ENCODE measurements at regions not wholly inside any gene's neighbourhood (a gene's known extent, or its start where the extent isn't known, plus 50 kb on each side); places are given as distances from the start of the nearest gene placed in this dataset.

DNA sequence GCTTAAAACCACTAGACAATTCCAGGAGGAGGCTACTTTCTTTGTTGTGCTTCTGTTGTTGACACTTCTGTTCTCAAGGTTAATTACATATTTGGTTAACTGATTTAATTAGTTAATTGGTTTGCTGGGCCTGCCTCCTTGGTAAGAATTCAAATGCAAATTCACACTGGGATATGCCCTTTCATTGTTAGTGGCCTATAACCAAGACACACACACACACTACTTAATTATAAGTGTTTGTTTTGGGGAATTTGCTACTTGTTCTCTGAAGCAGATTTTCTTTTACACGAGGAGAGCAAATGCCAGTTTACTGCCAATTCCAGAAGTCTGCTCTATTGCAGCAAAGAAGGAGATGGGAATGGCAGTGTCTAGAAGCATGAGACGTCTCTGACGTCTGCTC, 101.6 kb upstream of the BASP1 start (continued):
- no peak for TF ChIP-seq E2F4 (CRISPR knock-in tag; IDR thresholded peaks at IDR 0.05; ENCODE audit: low read depth)
- TF ChIP-seq, protein P1, sequence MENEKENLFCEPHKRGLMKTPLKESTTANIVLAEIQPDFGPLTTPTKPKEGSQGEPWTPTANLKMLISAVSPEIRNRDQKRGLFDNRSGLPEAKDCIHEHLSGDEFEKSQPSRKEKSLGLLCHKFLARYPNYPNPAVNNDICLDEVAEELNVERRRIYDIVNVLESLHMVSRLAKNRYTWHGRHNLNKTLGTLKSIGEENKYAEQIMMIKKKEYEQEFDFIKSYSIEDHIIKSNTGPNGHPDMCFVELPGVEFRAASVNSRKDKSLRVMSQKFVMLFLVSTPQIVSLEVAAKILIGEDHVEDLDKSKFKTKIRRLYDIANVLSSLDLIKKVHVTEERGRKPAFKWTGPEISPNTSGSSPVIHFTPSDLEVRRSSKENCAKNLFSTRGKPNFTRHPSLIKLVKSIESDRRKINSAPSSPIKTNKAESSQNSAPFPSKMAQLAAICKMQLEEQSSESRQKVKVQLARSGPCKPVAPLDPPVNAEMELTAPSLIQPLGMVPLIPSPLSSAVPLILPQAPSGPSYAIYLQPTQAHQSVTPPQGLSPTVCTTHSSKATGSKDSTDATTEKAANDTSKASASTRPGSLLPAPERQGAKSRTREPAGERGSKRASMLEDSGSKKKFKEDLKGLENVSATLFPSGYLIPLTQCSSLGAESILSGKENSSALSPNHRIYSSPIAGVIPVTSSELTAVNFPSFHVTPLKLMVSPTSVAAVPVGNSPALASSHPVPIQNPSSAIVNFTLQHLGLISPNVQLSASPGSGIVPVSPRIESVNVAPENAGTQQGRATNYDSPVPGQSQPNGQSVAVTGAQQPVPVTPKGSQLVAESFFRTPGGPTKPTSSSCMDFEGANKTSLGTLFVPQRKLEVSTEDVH (IDR thresholded peaks at IDR 0.05; ENCODE audit: low read depth, partially characterized antibody) = no peak
- TF ChIP-seq MLX (CRISPR knock-in tag; conservative IDR thresholded peaks at IDR 0.05) = no peak
- no peak for TF ChIP-seq PHF20 (IDR thresholded peaks at IDR 0.05; ENCODE audit: partially characterized antibody)
- TF ChIP-seq TFE3 (CRISPR knock-in tag; IDR thresholded peaks at IDR 0.05) = no peak
- TF ChIP-seq, protein P2, sequence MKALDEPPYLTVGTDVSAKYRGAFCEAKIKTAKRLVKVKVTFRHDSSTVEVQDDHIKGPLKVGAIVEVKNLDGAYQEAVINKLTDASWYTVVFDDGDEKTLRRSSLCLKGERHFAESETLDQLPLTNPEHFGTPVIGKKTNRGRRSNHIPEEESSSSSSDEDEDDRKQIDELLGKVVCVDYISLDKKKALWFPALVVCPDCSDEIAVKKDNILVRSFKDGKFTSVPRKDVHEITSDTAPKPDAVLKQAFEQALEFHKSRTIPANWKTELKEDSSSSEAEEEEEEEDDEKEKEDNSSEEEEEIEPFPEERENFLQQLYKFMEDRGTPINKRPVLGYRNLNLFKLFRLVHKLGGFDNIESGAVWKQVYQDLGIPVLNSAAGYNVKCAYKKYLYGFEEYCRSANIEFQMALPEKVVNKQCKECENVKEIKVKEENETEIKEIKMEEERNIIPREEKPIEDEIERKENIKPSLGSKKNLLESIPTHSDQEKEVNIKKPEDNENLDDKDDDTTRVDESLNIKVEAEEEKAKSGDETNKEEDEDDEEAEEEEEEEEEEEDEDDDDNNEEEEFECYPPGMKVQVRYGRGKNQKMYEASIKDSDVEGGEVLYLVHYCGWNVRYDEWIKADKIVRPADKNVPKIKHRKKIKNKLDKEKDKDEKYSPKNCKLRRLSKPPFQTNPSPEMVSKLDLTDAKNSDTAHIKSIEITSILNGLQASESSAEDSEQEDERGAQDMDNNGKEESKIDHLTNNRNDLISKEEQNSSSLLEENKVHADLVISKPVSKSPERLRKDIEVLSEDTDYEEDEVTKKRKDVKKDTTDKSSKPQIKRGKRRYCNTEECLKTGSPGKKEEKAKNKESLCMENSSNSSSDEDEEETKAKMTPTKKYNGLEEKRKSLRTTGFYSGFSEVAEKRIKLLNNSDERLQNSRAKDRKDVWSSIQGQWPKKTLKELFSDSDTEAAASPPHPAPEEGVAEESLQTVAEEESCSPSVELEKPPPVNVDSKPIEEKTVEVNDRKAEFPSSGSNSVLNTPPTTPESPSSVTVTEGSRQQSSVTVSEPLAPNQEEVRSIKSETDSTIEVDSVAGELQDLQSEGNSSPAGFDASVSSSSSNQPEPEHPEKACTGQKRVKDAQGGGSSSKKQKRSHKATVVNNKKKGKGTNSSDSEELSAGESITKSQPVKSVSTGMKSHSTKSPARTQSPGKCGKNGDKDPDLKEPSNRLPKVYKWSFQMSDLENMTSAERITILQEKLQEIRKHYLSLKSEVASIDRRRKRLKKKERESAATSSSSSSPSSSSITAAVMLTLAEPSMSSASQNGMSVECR (CRISPR knock-in tag; IDR thresholded peaks at IDR 0.05) = no peak
- no peak for TF ChIP-seq EP300 (IDR thresholded peaks at IDR 0.05; ENCODE audit: low read length)
- TF ChIP-seq ZNF75A (CRISPR knock-in tag; IDR thresholded peaks at IDR 0.05) = no peak
